Stomach (tissue), 8 donors: ENCODE measurements at regions not wholly inside any gene's neighbourhood (a gene's known extent, or its start where the extent isn't known, plus 50 kb on each side); places are given as distances from the start of the nearest gene placed in this dataset.

Experiments used
- DNase-seq, 2 donors: peaks; one replicate each; pipeline versions ENCODE4 v3.0.0 to v3.0.0-alpha.2; 2013 to 2019
- H3K27ac ChIP-seq, 5 donors: fragments of 200-600 bp in 4 of 5; sonication (generic) in 4 of 5; one replicate each; pipeline ENCODE4 v1.5.1; 2013 to 2019; ENCODE audit warnings: mild to moderate bottlenecking in 1 of 5, moderate library complexity in 1 of 5
- H3K27me3 ChIP-seq, 3 donors: fragments of 200-600 bp; sonication (generic); one replicate each; pipeline ENCODE4 v1.5.1; 2017 to 2019; ENCODE audit warnings: mixed run types in 1 of 3
- H3K36me3 ChIP-seq, 4 donors: fragments of 200-600 bp; sonication (generic); 1 replicate in 3 of 4; 2 replicates in 1 of 4; pipeline ENCODE4 v1.5.1; 2016 to 2019
- H3K4me1 ChIP-seq, 4 donors: fragments of 200-600 bp; sonication (generic); one replicate each; pipeline ENCODE4 v1.5.1; 2016 to 2019
- H3K4me3 ChIP-seq, 4 donors: fragments of 200-600 bp; sonication (generic) in 3 of 4; one replicate each; pipeline ENCODE4 v1.5.1; 2016 to 2019; ENCODE audit warnings: mild to moderate bottlenecking in 1 of 4
- H3K9me3 ChIP-seq, 4 donors: fragments of 200-600 bp; sonication (generic); one replicate each; pipeline ENCODE4 v1.5.1; 2016 to 2019
- CTCF ChIP-seq, 7 experiments: fragments of 450-650 bp in 4 of 7; fragments of 200-600 bp in 3 of 7; sonication (generic) in 3 of 7; IDR thresholded peaks; one replicate each; pipeline ENCODE4 v1.5.1; 2016 to 2019; ENCODE audit warnings: antibody characterized with exemption in 7 of 7, control low read depth in 2 of 7, mild to moderate bottlenecking in 1 of 7
- EP300 ChIP-seq: sonication (generic); formaldehyde crosslinking; IDR thresholded peaks from one replicate; pipeline ENCODE4 v1.6.1; 2017; ENCODE audit warnings: antibody characterized with exemption
- POLR2A ChIP-seq, 4 donors: fragments of 450-650 bp; IDR thresholded peaks; one replicate each; pipeline ENCODE4 v1.6.1; 2016; ENCODE audit warnings: antibody characterized with exemption in 4 of 4, control low read depth in 2 of 4, mild to moderate bottlenecking in 1 of 4, moderate library complexity in 1 of 4
- POLR2AphosphoS5 ChIP-seq, 3 donors: sonication (generic); formaldehyde crosslinking; IDR thresholded peaks; one replicate each; pipeline ENCODE4 v1.6.1; 2016; ENCODE audit warnings: antibody characterized with exemption in 3 of 3
- WGBS, 5 donors: extraction: QIAGEN DNeasy Blood & Tissue Kit in 3 of 5; methylation state at CpG; one replicate each; pipeline versions ENCODE4 v1.1.5 to v1.1.7; 2013 to 2018; 5-methylcytosine and 5-hydroxymethylcytosine counted together
- intact Hi-C: fragments of 100-400 bp; cut with DNase I; formaldehyde crosslinking; loops from one replicate; pipeline ENCODE4 v1.15.1; 2023; ENCODE audit warnings: low total_unique reads
- donor health status: healthy with polysubstance abuse.
- donor health status: Bipolar disorder and iron deficiency.
- donor health status: healthy.

- WGBS, 5 donors = 83 to 100% (median 97%) methylated on average over 1 of the region's 1 CpG
These were observed 371.2 kb downstream of the INSIG2 start for GRCh38 chr2:118459426-118459825.

GRCh38 chr2:118457951-118458350, 369.7 kb downstream of the INSIG2 start:
- H3K9me3 ChIP-seq = no peaks in the 10 kb centered on the region
- 81 to 83% (median 83%) methylated on average over 3 of the region's 3 CpGs for WGBS, 5 donors
- H3K36me3 ChIP-seq = no peaks in the 10 kb centered on the region
- H3K4me3 ChIP-seq = no peak overlapping the region
- H3K27me3 ChIP-seq = peaks cover 0 to 24% (median 0%) of the 10 kb centered on the region in 3 donors
- no peak for DNase-seq
- no peak for TF ChIP-seq CTCF (IDR thresholded peaks at IDR 0.05)
- no peak for TF ChIP-seq POLR2A (IDR thresholded peaks at IDR 0.05)
- no peak for TF ChIP-seq EP300
- no peak for TF ChIP-seq POLR2AphosphoS5 (IDR thresholded peaks at IDR 0.05)
- intact Hi-C loops = no loop called here
- no peak overlapping the region for H3K27ac ChIP-seq
- no peaks in the 10 kb centered on the region for H3K4me1 ChIP-seq

More at GRCh38 chr2:118459426-118459825, 371.2 kb downstream of the INSIG2 start:
- Histone ChIP-seq H3K4me1 (peaks cover 0 to under 1% (median 0%) of the 10 kb centered on the region in 4 donors), H3K36me3 (no peaks in the 10 kb centered on the region), H3K27me3 (peaks cover 0 to 24% (median 0%) of the 10 kb centered on the region in 3 donors), H3K27ac (no peak overlapping the region), H3K4me3 (no peak overlapping the region), H3K9me3 (no peaks in the 10 kb centered on the region)
- intact Hi-C loops = no loop called here
- TF ChIP-seq POLR2AphosphoS5 (IDR thresholded peaks at IDR 0.05) = no peak
- TF ChIP-seq POLR2A (IDR thresholded peaks at IDR 0.05) = no peak
- no peak for TF ChIP-seq CTCF (IDR thresholded peaks at IDR 0.05)
- TF ChIP-seq EP300 = no peak
- no peak for DNase-seq

- Histone ChIP-seq H3K4me3 (no peak overlapping the region), H3K4me1 (no peaks in the 10 kb centered on the region), H3K27me3 (no peaks in the 10 kb centered on the region), H3K9me3 (no peaks in the 10 kb centered on the region), H3K27ac (no peak overlapping the region), H3K36me3 (no peaks in the 10 kb centered on the region)
- TF ChIP-seq EP300 = no peak
- TF ChIP-seq CTCF (IDR thresholded peaks at IDR 0.05) = no peak
- no peak for TF ChIP-seq POLR2AphosphoS5 (IDR thresholded peaks at IDR 0.05)
- WGBS, 5 donors = 44 to 76% (median 68%) methylated on average over 2 of the region's 2 CpGs
- DNase-seq = no peak
- intact Hi-C loops = no loop called here
These were observed 361.1 kb downstream of the INSIG2 start for GRCh38 chr2:118449401-118449800.

- Histone ChIP-seq H3K27ac (no peak overlapping the region), H3K36me3 (no peaks in the 10 kb centered on the region), H3K27me3 (no peaks in the 10 kb centered on the region), H3K4me3 (no peak overlapping the region), H3K4me1 (no peaks in the 10 kb centered on the region), H3K9me3 (no peaks in the 10 kb centered on the region)
- intact Hi-C loops = no loop called here
- no peak for DNase-seq
- WGBS, 5 donors = 30 to 39% (median 37%) methylated on average over 2 of the region's 2 CpGs
- TF ChIP-seq POLR2AphosphoS5 (IDR thresholded peaks at IDR 0.05) = no peak
- TF ChIP-seq CTCF (IDR thresholded peaks at IDR 0.05) = no peak
- TF ChIP-seq POLR2A (IDR thresholded peaks at IDR 0.05) = no peak
- no peak for TF ChIP-seq EP300
These were observed 355.3 kb downstream of the INSIG2 start for GRCh38 chr2:118443596-118443995.
